ENCODE measurements at regions not wholly inside any gene's neighbourhood (a gene's known extent, or its start where the extent isn't known, plus 50 kb on each side); places are given as distances from the start of the nearest gene placed in this dataset.

GRCh38 chr6:85121158-85121557, 328.7 kb upstream of the NT5E start:
- TF ChIP-seq ETV6 (CRISPR knock-in tag; IDR thresholded peaks at IDR 0.05) (no peak), ESRRA (CRISPR knock-in tag; IDR thresholded peaks at IDR 0.05; ENCODE audit: borderline replicate concordance) (no peak), CTCF (IDR thresholded peaks at IDR 0.05) (no peak), SP1 (CRISPR knock-in tag; conservative IDR thresholded peaks at IDR 0.05) (no peak), ATF3 (CRISPR knock-in tag; conservative IDR thresholded peaks at IDR 0.05) (no peak), SOX15 (CRISPR knock-in tag; IDR thresholded peaks at IDR 0.05) (no peak), E2F1 (CRISPR knock-in tag; IDR thresholded peaks at IDR 0.05) (no peak), ZNF121 (CRISPR knock-in tag; IDR thresholded peaks at IDR 0.05) (no peak), MAX (CRISPR knock-in tag; IDR thresholded peaks at IDR 0.05) (no peak), FOXJ3 (CRISPR knock-in tag; IDR thresholded peaks at IDR 0.05; ENCODE audit: borderline replicate concordance) (no peak), USF1 (CRISPR knock-in tag; IDR thresholded peaks at IDR 0.05) (no peak), HMGXB4 (CRISPR knock-in tag; IDR thresholded peaks at IDR 0.05) (no peak), ATF1 (CRISPR knock-in tag; IDR thresholded peaks at IDR 0.05) (no peak), USF2 (CRISPR knock-in tag; IDR thresholded peaks at IDR 0.05) (no peak)

Data from WTC11 (cell line).